GM12872 (cell line): ENCODE measurements at regions not wholly inside any gene's neighbourhood (a gene's known extent, or its start where the extent isn't known, plus 50 kb on each side); places are given as distances from the start of the nearest gene placed in this dataset.

ENCODE experiments used
- TF ChIP-seq, protein P1 (sequence below): IDR thresholded peaks from 3 replicates; pipeline ENCODE4 v1.5.1; 2011; ENCODE audit warnings: low read depth, mild to moderate bottlenecking, low read length, moderate library complexity; ENCODE audit not compliant: insufficient read depth

DNA sequence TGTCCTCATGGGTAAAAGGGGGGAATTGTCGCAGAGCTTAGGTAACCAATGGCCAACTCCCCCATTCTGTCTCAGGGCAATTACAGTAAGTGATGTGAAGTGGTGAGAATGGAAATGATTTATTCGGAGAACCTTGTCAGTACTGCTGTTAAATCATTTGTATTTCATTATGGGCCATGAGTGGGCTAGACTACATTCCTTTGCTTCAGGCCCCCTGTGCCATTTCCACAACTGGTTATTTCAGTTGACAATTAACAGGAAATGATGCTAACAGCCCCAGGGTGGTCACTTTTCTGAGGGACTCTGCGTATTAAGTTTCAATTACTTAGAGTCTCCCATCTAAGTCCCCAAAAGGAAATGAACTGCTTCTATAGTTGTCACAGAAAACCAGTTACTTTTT is 653.7 kb downstream of the CCDC171 start:
- TF ChIP-seq, protein P1, sequence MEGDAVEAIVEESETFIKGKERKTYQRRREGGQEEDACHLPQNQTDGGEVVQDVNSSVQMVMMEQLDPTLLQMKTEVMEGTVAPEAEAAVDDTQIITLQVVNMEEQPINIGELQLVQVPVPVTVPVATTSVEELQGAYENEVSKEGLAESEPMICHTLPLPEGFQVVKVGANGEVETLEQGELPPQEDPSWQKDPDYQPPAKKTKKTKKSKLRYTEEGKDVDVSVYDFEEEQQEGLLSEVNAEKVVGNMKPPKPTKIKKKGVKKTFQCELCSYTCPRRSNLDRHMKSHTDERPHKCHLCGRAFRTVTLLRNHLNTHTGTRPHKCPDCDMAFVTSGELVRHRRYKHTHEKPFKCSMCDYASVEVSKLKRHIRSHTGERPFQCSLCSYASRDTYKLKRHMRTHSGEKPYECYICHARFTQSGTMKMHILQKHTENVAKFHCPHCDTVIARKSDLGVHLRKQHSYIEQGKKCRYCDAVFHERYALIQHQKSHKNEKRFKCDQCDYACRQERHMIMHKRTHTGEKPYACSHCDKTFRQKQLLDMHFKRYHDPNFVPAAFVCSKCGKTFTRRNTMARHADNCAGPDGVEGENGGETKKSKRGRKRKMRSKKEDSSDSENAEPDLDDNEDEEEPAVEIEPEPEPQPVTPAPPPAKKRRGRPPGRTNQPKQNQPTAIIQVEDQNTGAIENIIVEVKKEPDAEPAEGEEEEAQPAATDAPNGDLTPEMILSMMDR: no peak

DNA sequence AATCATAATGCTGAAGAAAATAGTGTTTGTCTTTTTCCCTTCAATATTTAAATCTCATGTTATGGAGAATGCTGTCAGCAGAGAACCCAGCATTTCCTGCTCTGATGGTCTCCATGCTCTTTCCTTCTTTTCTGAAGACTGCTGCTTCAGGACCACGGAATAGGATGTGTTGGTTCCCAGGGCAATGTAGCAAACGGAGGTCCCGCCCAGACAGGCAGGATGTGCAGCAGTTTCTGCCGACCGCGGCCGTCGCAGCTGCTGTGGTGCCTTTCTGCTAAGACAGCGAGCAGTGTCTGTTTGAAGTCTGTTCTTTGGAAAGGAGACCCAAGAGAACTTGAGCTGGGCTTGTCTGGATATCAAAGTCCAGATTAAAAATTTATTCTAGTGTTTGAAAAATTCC is 654.3 kb downstream of the CCDC171 start:
- TF ChIP-seq, protein P1: no peak

DNA sequence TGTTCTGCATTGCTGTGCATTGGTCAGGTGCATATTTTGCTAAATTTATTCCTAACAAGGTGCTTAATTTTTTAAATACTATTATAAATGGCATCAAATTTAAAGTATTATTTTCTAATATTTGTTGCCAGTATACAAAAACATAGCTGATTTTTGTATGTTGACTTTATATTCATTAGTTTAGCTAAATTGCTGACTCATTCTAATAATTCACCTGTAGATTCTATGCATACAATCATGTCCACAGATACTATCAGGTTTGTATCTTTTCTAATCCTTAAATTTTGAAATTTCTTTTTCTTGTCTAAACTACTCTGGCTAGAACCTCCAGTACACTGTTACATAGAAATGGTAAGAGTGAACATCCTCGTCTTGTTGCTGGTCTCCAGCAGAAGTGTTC is 657.6 kb downstream of the CCDC171 start:
- TF ChIP-seq, protein P1: no peak

DNA sequence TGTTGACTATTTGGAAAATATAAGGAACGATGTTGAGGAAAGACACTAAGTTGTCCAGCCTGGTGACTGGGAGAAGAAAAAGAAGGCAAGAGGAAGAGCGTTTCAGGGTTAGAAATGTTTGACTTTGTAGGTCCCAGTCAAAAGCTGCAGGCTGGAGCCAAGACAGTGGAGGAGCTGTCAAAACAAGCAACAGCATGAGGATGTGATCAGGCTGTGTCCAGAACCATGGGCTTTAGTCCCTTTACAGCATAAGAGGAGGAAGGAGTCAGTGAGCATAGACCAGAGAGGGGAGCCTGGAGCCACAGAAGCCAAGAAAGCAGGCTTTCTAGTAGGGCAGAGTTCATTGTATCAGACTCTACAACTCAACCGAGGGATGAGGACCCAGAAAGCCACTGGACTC is 658.5 kb downstream of the BNC2 start:
- TF ChIP-seq, protein P1: no peak

DNA sequence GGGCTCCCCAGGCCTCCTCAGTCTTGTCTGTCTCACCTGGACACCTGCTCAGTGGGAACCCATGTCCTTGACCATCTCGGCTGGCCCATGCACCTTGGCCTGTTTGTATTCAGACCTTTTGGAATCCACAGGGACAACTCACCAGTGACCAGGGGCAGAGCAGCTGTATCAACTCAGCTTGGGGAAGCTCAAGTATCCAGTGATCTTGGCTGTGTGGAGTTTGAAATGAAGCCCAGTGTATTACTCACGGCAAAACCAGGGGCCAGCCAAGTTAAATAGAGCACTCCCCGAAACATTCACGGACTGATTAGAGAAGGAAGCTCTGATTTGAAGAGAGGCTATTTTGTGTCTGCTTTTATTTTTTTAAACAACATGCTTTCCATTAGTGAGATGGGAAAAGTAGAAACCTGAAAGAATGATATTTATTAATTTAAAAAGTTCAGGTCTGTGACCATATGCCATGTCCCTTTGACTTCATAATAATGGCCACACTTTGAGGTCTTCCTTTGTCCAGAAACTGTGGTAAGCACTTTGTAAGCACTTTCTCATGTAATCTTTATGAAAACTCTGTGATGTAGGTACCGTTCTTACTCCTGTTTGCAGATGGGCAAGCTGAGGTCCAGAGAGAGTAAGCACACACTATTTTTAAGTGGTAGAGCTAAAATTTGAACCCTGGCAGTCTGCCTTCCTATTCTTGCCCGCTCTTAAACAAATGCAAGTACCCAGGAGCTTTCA is 656.5 kb downstream of the BNC2 start:
- TF ChIP-seq, protein P1: no peak

DNA sequence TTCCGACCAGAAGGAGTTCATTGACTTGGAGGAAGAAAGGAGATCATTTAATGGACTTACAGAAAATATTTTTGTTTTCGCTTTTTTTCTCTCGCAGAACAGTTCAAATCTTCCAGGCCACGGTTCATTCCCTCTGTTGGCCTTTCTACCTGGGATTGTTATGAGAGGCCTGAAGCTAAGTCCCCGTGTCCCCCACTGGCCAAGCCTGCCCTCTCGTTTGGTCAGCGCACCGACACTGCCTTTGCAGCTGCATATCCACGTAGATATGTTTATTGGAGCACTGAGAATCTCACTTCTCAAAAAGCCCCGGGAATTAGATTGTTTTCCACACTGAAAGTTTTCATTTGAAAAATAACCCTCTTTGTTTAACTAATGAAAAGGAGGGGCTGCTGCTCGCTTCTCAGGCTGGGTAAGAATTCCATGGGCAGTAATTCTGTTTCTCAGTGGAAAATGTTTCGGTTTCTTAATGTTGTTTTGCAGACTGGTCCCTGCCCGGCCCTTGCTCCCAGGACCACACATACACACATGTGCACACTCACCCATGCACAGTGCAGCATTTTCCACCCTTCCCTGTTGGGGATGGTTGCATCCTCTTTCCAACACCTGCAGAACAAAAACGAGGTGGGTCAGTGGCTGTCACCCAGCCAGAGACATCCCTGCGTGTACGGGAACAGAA is 655.7 kb downstream of the BNC2 start:
- TF ChIP-seq, protein P1: no peak

DNA sequence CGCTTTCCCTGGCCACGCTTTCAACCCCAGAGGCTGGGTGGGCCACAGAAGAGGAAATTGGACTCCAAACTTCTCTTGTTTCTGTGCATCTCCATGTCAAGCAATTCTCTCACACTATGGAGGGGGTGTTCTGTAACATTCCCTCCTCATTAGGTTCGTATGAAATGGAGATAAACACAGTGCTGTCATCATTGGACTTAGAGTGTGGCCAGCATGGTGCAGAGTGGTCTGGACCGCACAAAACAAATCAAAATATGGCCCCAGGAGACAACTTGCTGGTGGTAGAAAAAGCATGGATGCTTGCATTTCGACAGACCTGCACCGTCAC is 655.2 kb downstream of the BNC2 start:
- TF ChIP-seq, protein P1: no peak
